Esophagus muscularis mucosa (tissue), 3 donors: ENCODE measurements at regions not wholly inside any gene's neighbourhood (a gene's known extent, or its start where the extent isn't known, plus 50 kb on each side); places are given as distances from the start of the nearest gene placed in this dataset.

ENCODE experiments used
- POLR2AphosphoS5 ChIP-seq, 2 donors: sonication (generic); formaldehyde crosslinking; IDR thresholded peaks; one replicate each; pipeline ENCODE4 v1.6.1; 2017; ENCODE audit warnings: antibody characterized with exemption in 2 of 2
- TF ChIP-seq, protein P1 (sequence below), 3 experiments: fragments of 200-600 bp in 2 of 3; fragments of 450-650 bp in 1 of 3; sonication (generic) in 2 of 3; IDR thresholded peaks; one replicate each; pipeline ENCODE4 v1.5.1; 2017 to 2019; ENCODE audit warnings: antibody characterized with exemption in 3 of 3, mild to moderate bottlenecking in 2 of 3, moderate library complexity in 1 of 3

- TF ChIP-seq, protein P1, sequence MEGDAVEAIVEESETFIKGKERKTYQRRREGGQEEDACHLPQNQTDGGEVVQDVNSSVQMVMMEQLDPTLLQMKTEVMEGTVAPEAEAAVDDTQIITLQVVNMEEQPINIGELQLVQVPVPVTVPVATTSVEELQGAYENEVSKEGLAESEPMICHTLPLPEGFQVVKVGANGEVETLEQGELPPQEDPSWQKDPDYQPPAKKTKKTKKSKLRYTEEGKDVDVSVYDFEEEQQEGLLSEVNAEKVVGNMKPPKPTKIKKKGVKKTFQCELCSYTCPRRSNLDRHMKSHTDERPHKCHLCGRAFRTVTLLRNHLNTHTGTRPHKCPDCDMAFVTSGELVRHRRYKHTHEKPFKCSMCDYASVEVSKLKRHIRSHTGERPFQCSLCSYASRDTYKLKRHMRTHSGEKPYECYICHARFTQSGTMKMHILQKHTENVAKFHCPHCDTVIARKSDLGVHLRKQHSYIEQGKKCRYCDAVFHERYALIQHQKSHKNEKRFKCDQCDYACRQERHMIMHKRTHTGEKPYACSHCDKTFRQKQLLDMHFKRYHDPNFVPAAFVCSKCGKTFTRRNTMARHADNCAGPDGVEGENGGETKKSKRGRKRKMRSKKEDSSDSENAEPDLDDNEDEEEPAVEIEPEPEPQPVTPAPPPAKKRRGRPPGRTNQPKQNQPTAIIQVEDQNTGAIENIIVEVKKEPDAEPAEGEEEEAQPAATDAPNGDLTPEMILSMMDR (IDR thresholded peaks at IDR 0.05), result no peak
- TF ChIP-seq POLR2AphosphoS5 (IDR thresholded peaks at IDR 0.05), result no peak
These were observed 176.7 kb downstream of the MTX2 start for GRCh38 chr2:176445956-176446355.
